GM12878 (cell line): ENCODE measurements at regions not wholly inside any gene's neighbourhood (a gene's known extent, or its start where the extent isn't known, plus 50 kb on each side); places are given as distances from the start of the nearest gene placed in this dataset.

Experiments used
- ATAC-seq: fragments of 200-7000 bp; cut with Tn5 transposase; 3 replicates; pipeline ENCODE4 v1.9.1; 2020; ENCODE audit warnings: mild to moderate bottlenecking, moderate library complexity
- BruUV-seq: library from RNA; stranded (reverse); fragments of 400-500 nt; replicated peaks from 2 replicates; lab custom pipeline; 2021; lab: Mats Ljungman, UMichigan
- CTCF ChIA-PET: fragments of 300-600 bp; sonication (Branson Sonifier 250); formaldehyde crosslinking; extraction: SDS; loops from one replicate; lab custom pipeline; 2021; ENCODE audit warnings: inconsistent platforms; lab: Yijun Ruan, JAX
- POLR2A ChIA-PET: fragments of 350-600 bp; formaldehyde crosslinking; extraction: SDS; loops from one replicate; lab custom pipeline; 2021; ENCODE audit warnings: inconsistent platforms; lab: Charles Lee
- RAD21 ChIA-PET: fragments of 300-600 bp; sonication (Branson Sonifier 250); formaldehyde crosslinking; loops from one replicate; lab custom pipeline; 2023; ENCODE audit warnings: antibody characterized with exemption; ENCODE audit not compliant: unreplicated experiment; lab: Charles Lee
- SMC1A ChIA-PET: fragments of 300-600 bp; sonication (Branson Sonifier 250); formaldehyde crosslinking; loops from one replicate; lab custom pipeline; 2023; ENCODE audit not compliant: unreplicated experiment, uncharacterized antibody; lab: Charles Lee
- DNase-seq: peaks from one replicate; pipeline ENCODE4 v3.0.0-alpha.2; 2011; ENCODE audit warnings: low read depth, low spot score
- FAIRE-seq: peaks from 3 replicates; lab custom pipeline; 2011; peaks lifted over from hg19 to GRCh38; lab: Jason Lieb, UNC
- H2AFZ ChIP-seq: 2 replicates; pipeline ENCODE4 v1.6.0; 2011; ENCODE audit warnings: low read depth, low read length, control low read depth; ENCODE audit not compliant: control insufficient read depth
- H3K27ac ChIP-seq: 2 replicates; pipeline ENCODE4 v1.5.1; 2011; ENCODE audit warnings: control low read depth; ENCODE audit not compliant: control insufficient read depth, insufficient read depth
- H3K27me3 ChIP-seq, 2 experiments: replicated peaks in 1 of 2; 2 replicates each; pipeline versions ENCODE4 v1.6.0 to v1.6.1; 2011; ENCODE audit warnings: low read length in 1 of 2; ENCODE audit not compliant: control insufficient read depth in 2 of 2, insufficient read depth in 2 of 2
- H3K36me3 ChIP-seq, 2 experiments: 2 replicates each; pipeline ENCODE4 v1.5.1; 2011; ENCODE audit warnings: low read length in 1 of 2; ENCODE audit not compliant: control insufficient read depth in 2 of 2, insufficient read depth in 2 of 2
- H3K4me1 ChIP-seq: 2 replicates; pipeline ENCODE4 v1.6.1; 2011; ENCODE audit warnings: mild to moderate bottlenecking, low read length, moderate library complexity, mixed read lengths; ENCODE audit not compliant: control insufficient read depth, insufficient read depth
- H3K4me2 ChIP-seq: 2 replicates; pipeline ENCODE4 v1.6.0; 2011; ENCODE audit warnings: control low read depth; ENCODE audit not compliant: control insufficient read depth, insufficient read depth
- H3K4me3 ChIP-seq: fragments of 200-600 bp; sonication (generic); 2 replicates; pipeline ENCODE4 v1.5.1; 2016
- H3K79me2 ChIP-seq: 2 replicates; pipeline ENCODE4 v1.6.0; 2011; ENCODE audit warnings: low read length; ENCODE audit not compliant: control insufficient read depth, insufficient read depth
- H3K9ac ChIP-seq: 2 replicates; pipeline ENCODE4 v1.8.0; 2011; ENCODE audit warnings: low read length, control low read depth, mixed read lengths; ENCODE audit not compliant: control insufficient read depth, insufficient read depth
- H3K9me3 ChIP-seq: replicated peaks from 3 replicates; pipeline ENCODE4 v1.5.1; 2011; ENCODE audit warnings: mild to moderate bottlenecking, low read length; ENCODE audit not compliant: control insufficient read depth, insufficient read depth
- H4K20me1 ChIP-seq: 2 replicates; pipeline ENCODE4 v1.6.0; 2011; ENCODE audit not compliant: control insufficient read depth, insufficient read depth
- CEBPB ChIP-seq, 2 experiments: fragments of 150-350 bp in 1 of 2; IDR thresholded peaks; 2 replicates each; pipeline ENCODE4 v1.6.1; 2012 to 2014; ENCODE audit warnings: low read depth in 2 of 2, low read length in 2 of 2, borderline replicate concordance in 1 of 2, inconsistent platforms in 1 of 2
- CHD4 ChIP-seq: fragments of 200-600 bp; sonication (generic); IDR thresholded peaks from 2 replicates; pipeline ENCODE4 v1.6.1; 2016; ENCODE audit warnings: mild to moderate bottlenecking
- EZH2 ChIP-seq: IDR thresholded peaks from 2 replicates; pipeline ENCODE4 v1.6.1; 2012; ENCODE audit warnings: low read depth, mild to moderate bottlenecking, control low read depth, inconsistent platforms, low read length, borderline replicate concordance; ENCODE audit not compliant: control insufficient read depth
- NFIC ChIP-seq: IDR thresholded peaks from 2 replicates; pipeline ENCODE4 v1.6.1; 2012; ENCODE audit warnings: low read depth, mild to moderate bottlenecking, inconsistent platforms, low read length, moderate library complexity
- NKRF ChIP-seq: fragments of 450-650 bp; conservative IDR thresholded peaks from 2 replicates; pipeline ENCODE4 v1.6.1; 2017; ENCODE audit warnings: mild to moderate bottlenecking, moderate library complexity
- SKIL ChIP-seq: fragments of 450-650 bp; IDR thresholded peaks from 2 replicates; pipeline ENCODE4 v1.6.1; 2017; ENCODE audit warnings: mild to moderate bottlenecking, low read depth, inconsistent platforms; ENCODE audit not compliant: poor library complexity, severe bottlenecking
- in situ Hi-C: fragments of 300-500 bp; cut with MboI; formaldehyde crosslinking; loops from 9 replicates; pipeline ENCODE4 v1.14.3; 2018; ENCODE audit warnings: mixed read lengths
- intact Hi-C: fragments of 100-400 bp; cut with micrococcal nuclease; formaldehyde crosslinking; loops from one replicate; pipeline ENCODE4 v1.14.2; 2022; ENCODE audit not compliant: unreplicated experiment

GRCh38 chr6:101249470-101249869 lies 144.0 kb upstream of the GRIK2 start:
- intact Hi-C loops = no loop called here
- ChIA-PET SMC1A (interaction anchor here (1.2 kb wide), 1 partner anchor 18 kb away, joined by 3 read pairs; no protein-coding TSS in a partner anchor), POLR2A (no interaction called here), CTCF (no interaction called here), RAD21 (no interaction called here)
- in situ Hi-C loops = no loop called here
- Histone ChIP-seq H3K27ac (no peak overlapping the region), H4K20me1 (no peaks in the 10 kb centered on the region), H3K36me3 (no peaks in the 10 kb centered on the region), H3K9me3 (no peaks in the 10 kb centered on the region), H3K27me3 (no peaks in the 10 kb centered on the region), H3K9ac (no peak overlapping the region), H2AFZ (no peak overlapping the region), H3K4me2 (no peak overlapping the region), H3K4me3 (no peak overlapping the region), H3K4me1 (no peaks in the 10 kb centered on the region), H3K79me2 (no peaks in the 10 kb centered on the region)
- FAIRE-seq (no peak), ATAC-seq (no peak), DNase-seq (no peak)
- TF ChIP-seq NKRF (no peak), NFIC (no peak), EZH2 (no peak), CHD4 (no peak), SKIL (no peak), CEBPB (IDR thresholded peaks at IDR 0.05; ENCODE audit: borderline replicate concordance in 1 of 2, low read depth in 2 of 2, low read length in 2 of 2) (no peak)
- no TSS peak for BruUV-seq
